Common myeloid progenitor, CD34-positive (primary cell): ENCODE measurements at regions not wholly inside any gene's neighbourhood (a gene's known extent, or its start where the extent isn't known, plus 50 kb on each side); places are given as distances from the start of the nearest gene placed in this dataset.

Experiments used
- CTCF ChIA-PET: fragments of 350-600 bp; sonication (Branson Sonifier 250); formaldehyde crosslinking; loops from one replicate; lab custom pipeline; 2021; ENCODE audit warnings: antibody characterized with exemption; lab: Charles Lee
- POLR2A ChIA-PET: fragments of 350-600 bp; sonication (Branson Sonifier 250); formaldehyde crosslinking; loops from one replicate; lab custom pipeline; 2021; ENCODE audit warnings: antibody characterized with exemption; lab: Charles Lee
- DNase-seq, 3 donors: peaks; one replicate each; pipeline versions ENCODE4 v3.0.0 to v3.0.0-alpha.2; 2013
- H3K27ac ChIP-seq, 2 experiments: 1 replicate in 1 of 2; 2 replicates in 1 of 2; pipeline ENCODE4 v1.7.0; 2013; ENCODE audit warnings: inconsistent platforms in 2 of 2, low read length in 2 of 2, mild to moderate bottlenecking in 2 of 2, low read depth in 1 of 2, moderate library complexity in 1 of 2; ENCODE audit not compliant: severe bottlenecking in 2 of 2, insufficient read depth in 1 of 2, poor library complexity in 1 of 2
- H3K27me3 ChIP-seq, 5 experiments: replicated peaks in 2 of 5; 1 replicate in 3 of 5; 2 replicates in 2 of 5; pipeline versions ENCODE4 v1.6.1 to v1.7.0; 2013; ENCODE audit warnings: low read length in 4 of 5, mild to moderate bottlenecking in 2 of 5, moderate library complexity in 2 of 5, inconsistent platforms in 1 of 5; ENCODE audit not compliant: insufficient read depth in 5 of 5, control insufficient read depth in 4 of 5
- H3K36me3 ChIP-seq, 4 experiments: 1 replicate in 2 of 4; 2 replicates in 2 of 4; pipeline versions ENCODE4 v1.6.1 to v1.7.0; 2013; ENCODE audit warnings: low read length in 3 of 4, control low read depth in 1 of 4, mild to moderate bottlenecking in 1 of 4; ENCODE audit not compliant: control insufficient read depth in 4 of 4, insufficient read depth in 4 of 4
- H3K4me1 ChIP-seq, 4 experiments: 1 replicate in 3 of 4; 2 replicates in 1 of 4; pipeline versions ENCODE4 v1.6.1 to v1.7.1; 2013; ENCODE audit warnings: low read length in 3 of 4, mild to moderate bottlenecking in 3 of 4, control low read depth in 1 of 4, inconsistent platforms in 1 of 4, moderate library complexity in 1 of 4; ENCODE audit not compliant: control insufficient read depth in 4 of 4, insufficient read depth in 4 of 4; ENCODE audit errors: control extremely low read depth in 1 of 4
- H3K4me3 ChIP-seq, 7 experiments: 1 replicate in 4 of 7; 2 replicates in 3 of 7; pipeline versions ENCODE4 v1.5.1 to v1.7.0; 2013; ENCODE audit warnings: mild to moderate bottlenecking in 7 of 7, low read length in 6 of 7, moderate library complexity in 6 of 7, inconsistent platforms in 2 of 7, low read depth in 2 of 7, control low read depth in 1 of 7; ENCODE audit not compliant: insufficient read depth in 4 of 7, control insufficient read depth in 1 of 7; ENCODE audit errors: extremely low read depth in 1 of 7
- H3K9me3 ChIP-seq, 5 experiments: 1 replicate in 4 of 5; 2 replicates in 1 of 5; pipeline versions ENCODE4 v1.6.1 to v1.7.1; 2013; ENCODE audit warnings: low read length in 4 of 5, mild to moderate bottlenecking in 2 of 5, inconsistent platforms in 1 of 5, low read depth in 1 of 5, moderate library complexity in 1 of 5; ENCODE audit not compliant: control insufficient read depth in 4 of 5, insufficient read depth in 2 of 5; ENCODE audit errors: control extremely low read depth in 1 of 5
- WGBS: methylation state at CpG from one replicate; pipeline ENCODE4 v1.1.5; 2013; ENCODE audit not compliant: insufficient coverage; 5-methylcytosine and 5-hydroxymethylcytosine counted together

- Histone ChIP-seq H3K27ac (no peak overlapping the region), H3K9me3 (peaks cover 0 to 5% (median 0%) of the 10 kb centered on the region in 5 experiments), H3K4me3 (no peak overlapping the region), H3K36me3 (no peaks in the 10 kb centered on the region), H3K27me3 (no peaks in the 10 kb centered on the region), H3K4me1 (peaks cover 0 to 3% (median 1%) of the 10 kb centered on the region in 4 experiments)
- CTCF ChIA-PET, result no interaction called here
- no peak for DNase-seq
- POLR2A ChIA-PET, result no interaction called here
- WGBS, result 86% methylated on average over 1 of the region's 4 CpGs
These were observed 178.7 kb downstream of the SPATA31D1 start for GRCh38 chr9:82167296-82167695.

- POLR2A ChIA-PET, result no interaction called here
These were observed 180.0 kb downstream of the SPATA31D1 start for GRCh38 chr9:82168585-82168984.

DNA sequence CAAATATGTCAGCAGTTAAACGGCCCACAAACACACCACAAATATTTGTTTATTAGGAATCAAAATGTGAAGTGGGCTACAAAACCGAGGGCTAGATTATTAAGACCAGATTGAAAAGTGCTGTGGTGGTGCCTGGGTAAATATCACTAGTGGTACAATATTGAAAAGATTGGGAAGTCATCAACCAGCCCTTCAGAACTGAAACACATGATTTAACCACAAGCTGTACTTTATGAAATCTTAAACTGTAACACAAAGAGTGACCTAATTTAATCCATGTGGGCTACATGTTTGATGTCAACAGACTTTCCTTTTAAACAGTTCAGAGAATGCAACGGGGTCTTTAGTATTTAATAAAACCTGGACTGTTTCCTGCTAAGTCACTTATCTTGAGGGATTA, 182.3 kb downstream of the SPATA31D1 start:
- ChIA-PET POLR2A (no interaction called here), CTCF (no interaction called here)
- no peak for DNase-seq
- no peaks in the 10 kb centered on the region for H3K36me3 ChIP-seq
- peaks cover 0 to 3% (median 1%) of the 10 kb centered on the region in 4 experiments for H3K4me1 ChIP-seq
- H3K4me3 ChIP-seq, result no peak overlapping the region
- peaks cover 0 to 1% (median 0%) of the 10 kb centered on the region in 5 experiments for H3K9me3 ChIP-seq
- no peak overlapping the region for H3K27ac ChIP-seq
- 80% methylated on average over 1 of the region's 3 CpGs for WGBS
- H3K27me3 ChIP-seq, result no peaks in the 10 kb centered on the region

More at GRCh38 chr9:82168585-82168984, 180.0 kb downstream of the SPATA31D1 start:
- CTCF ChIA-PET, result interaction anchor here (0.5 kb wide), 1 partner anchor 1034 kb away, joined by 3 read pairs; no protein-coding TSS in a partner anchor
- 90% methylated on average over 2 of the region's 3 CpGs for WGBS
- no peak overlapping the region for H3K4me3 ChIP-seq
- DNase-seq, result no peak
- H3K27me3 ChIP-seq, result no peaks in the 10 kb centered on the region
- no peak overlapping the region for H3K27ac ChIP-seq
- no peaks in the 10 kb centered on the region for H3K36me3 ChIP-seq
- H3K9me3 ChIP-seq, result peaks cover 0 to 5% (median 0%) of the 10 kb centered on the region in 5 experiments
- peaks cover 0 to 3% (median 1%) of the 10 kb centered on the region in 4 experiments for H3K4me1 ChIP-seq

- POLR2A ChIA-PET, result no interaction called here
- CTCF ChIA-PET, result no interaction called here
- H3K4me1 ChIP-seq, result peaks cover 0 to 3% (median 1%) of the 10 kb centered on the region in 4 experiments
These were observed 182.7 kb downstream of the SPATA31D1 start for GRCh38 chr9:82171271-82171670.

GRCh38 chr9:82180711-82181110, 192.1 kb downstream of the SPATA31D1 start:
- no peak for DNase-seq
- CTCF ChIA-PET, result no interaction called here

More at GRCh38 chr9:82171271-82171670, 182.7 kb downstream of the SPATA31D1 start:
- DNase-seq, result no peak
- H3K27ac ChIP-seq, result no peak overlapping the region
- H3K9me3 ChIP-seq, result no peaks in the 10 kb centered on the region
- WGBS, result 94% methylated on average over 3 of the region's 3 CpGs
- H3K27me3 ChIP-seq, result no peaks in the 10 kb centered on the region
- H3K4me3 ChIP-seq, result no peak overlapping the region
- no peaks in the 10 kb centered on the region for H3K36me3 ChIP-seq

DNA sequence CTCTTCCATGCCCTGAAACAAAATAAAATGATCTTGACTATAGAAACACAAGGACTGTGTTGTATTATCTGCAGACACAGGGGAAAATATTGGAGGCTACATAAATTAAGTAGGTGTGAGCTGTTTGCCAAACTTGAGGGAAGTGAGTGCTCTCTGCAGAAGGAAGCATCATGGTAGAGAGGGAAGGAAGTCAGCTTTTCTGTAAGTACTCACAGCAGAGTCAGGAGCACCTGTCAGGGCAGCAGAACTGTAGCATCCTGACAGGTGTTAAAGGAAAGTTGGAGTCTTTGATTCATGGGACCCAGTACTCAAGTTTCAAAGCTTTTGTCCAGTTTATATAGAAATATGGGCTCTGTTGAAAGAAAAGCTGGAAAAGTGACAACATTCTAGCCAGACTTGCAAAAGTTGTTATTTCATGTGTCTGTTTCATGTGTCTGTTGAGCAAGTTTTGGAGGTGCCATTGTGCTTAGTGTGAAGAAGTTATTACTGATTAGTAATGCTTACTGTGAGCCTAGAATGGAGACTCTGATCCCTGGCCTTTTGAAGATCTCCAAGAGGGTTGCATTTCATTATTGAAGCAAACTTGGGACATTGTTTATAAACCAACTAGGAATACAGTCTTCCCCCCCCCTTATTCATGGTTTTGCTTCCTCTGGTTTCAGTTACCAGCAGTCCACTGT, 194.7 kb downstream of the SPATA31D1 start:
- no peaks in the 10 kb centered on the region for H3K27me3 ChIP-seq
- no peaks in the 10 kb centered on the region for H3K36me3 ChIP-seq
- CTCF ChIA-PET, result no interaction called here
- no peak overlapping the region for H3K27ac ChIP-seq
- no peaks in the 10 kb centered on the region for H3K9me3 ChIP-seq
- no peak for DNase-seq
- POLR2A ChIA-PET, result no interaction called here
- H3K4me3 ChIP-seq, result no peak overlapping the region
- peaks cover 0 to 17% (median 6%) of the 10 kb centered on the region in 4 experiments for H3K4me1 ChIP-seq

More at GRCh38 chr9:82180711-82181110, 192.1 kb downstream of the SPATA31D1 start:
- no CpG with 5 or more reads among the region's 1 CpG for WGBS
- Histone ChIP-seq H3K27me3 (no peaks in the 10 kb centered on the region), H3K9me3 (no peaks in the 10 kb centered on the region), H3K27ac (no peak overlapping the region), H3K4me1 (peaks cover 0 to 17% (median 6%) of the 10 kb centered on the region in 4 experiments), H3K4me3 (no peak overlapping the region), H3K36me3 (no peaks in the 10 kb centered on the region)
- POLR2A ChIA-PET, result no interaction called here

DNA sequence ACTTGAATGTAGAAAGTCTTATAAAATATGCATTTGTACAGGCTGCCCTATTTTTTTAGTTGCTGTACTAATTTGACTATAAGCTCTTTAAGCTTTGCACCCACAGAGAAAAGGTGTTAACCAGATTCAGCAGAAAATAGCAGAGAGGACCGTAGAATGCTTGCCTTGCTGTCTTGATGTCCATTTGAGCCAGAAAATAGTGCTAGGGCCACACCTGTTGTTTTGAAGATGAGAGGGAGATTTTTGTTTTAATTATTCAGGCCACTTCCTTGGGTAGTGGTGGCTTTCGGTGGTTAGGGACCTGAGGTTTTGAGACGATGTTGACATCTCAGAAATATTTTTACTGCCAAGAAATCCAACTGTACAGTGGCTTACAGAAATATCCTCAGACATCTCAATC, 196.0 kb downstream of the SPATA31D1 start:
- 39% methylated on average over 3 of the region's 3 CpGs for WGBS
- CTCF ChIA-PET, result no interaction called here
- peak in 2 of 3 donors; percentile 15 to 22 for DNase-seq
- POLR2A ChIA-PET, result no interaction called here
- Histone ChIP-seq H3K4me3 (no peak overlapping the region), H3K27ac (no peak overlapping the region), H3K27me3 (no peaks in the 10 kb centered on the region), H3K9me3 (no peaks in the 10 kb centered on the region), H3K36me3 (no peaks in the 10 kb centered on the region), H3K4me1 (peaks cover 0 to 17% (median 6%) of the 10 kb centered on the region in 4 experiments)
